Esophagus squamous epithelium (tissue), 5 donors: ENCODE measurements at regions not wholly inside any gene's neighbourhood (a gene's known extent, or its start where the extent isn't known, plus 50 kb on each side); places are given as distances from the start of the nearest gene placed in this dataset.

Experiments
- DNase-seq: peaks from one replicate; lab custom pipeline; 2025; lab: John Stamatoyannopoulos, UW
- H3K27ac ChIP-seq, 4 donors: fragments of 200-600 bp; sonication (generic); one replicate each; pipeline ENCODE4 v1.5.1; 2016 to 2019; ENCODE audit warnings: mild to moderate bottlenecking in 1 of 4
- H3K27me3 ChIP-seq, 4 donors: fragments of 200-600 bp; sonication (generic); 1 replicate in 3 of 4; 2 replicates in 1 of 4; pipeline versions ENCODE4 v1.5.1 to v1.6.0; 2017 to 2021; ENCODE audit warnings: antibody characterized with exemption in 1 of 4
- H3K36me3 ChIP-seq, 3 donors: fragments of 200-600 bp; sonication (generic); one replicate each; pipeline ENCODE4 v1.5.1; 2016 to 2019
- H3K4me1 ChIP-seq, 3 donors: fragments of 200-600 bp; sonication (generic); one replicate each; pipeline ENCODE4 v1.5.1; 2017 to 2019
- H3K4me3 ChIP-seq, 4 donors: fragments of 200-600 bp; sonication (generic); 1 replicate in 3 of 4; 2 replicates in 1 of 4; pipeline ENCODE4 v1.5.1; 2016 to 2019; ENCODE audit warnings: mild to moderate bottlenecking in 2 of 4, moderate library complexity in 1 of 4
- H3K9me3 ChIP-seq, 3 donors: fragments of 200-600 bp; sonication (generic); one replicate each; pipeline ENCODE4 v1.5.1; 2016 to 2019
- POLR2A ChIP-seq, 4 donors: fragments of 450-650 bp; IDR thresholded peaks; one replicate each; pipeline ENCODE4 v1.6.1; 2017; ENCODE audit warnings: antibody characterized with exemption in 4 of 4, mild to moderate bottlenecking in 4 of 4, moderate library complexity in 3 of 4
- WGBS, 2 donors: methylation state at CpG; one replicate each; pipeline ENCODE4 v1.1.5; 2018; 5-methylcytosine and 5-hydroxymethylcytosine counted together
- intact Hi-C: fragments of 100-400 bp; cut with DNase I; formaldehyde crosslinking; loops from one replicate; pipeline ENCODE4 v1.15.0; 2022
- TF ChIP-seq, protein P1 (sequence below), 6 experiments: fragments of 450-650 bp in 4 of 6; fragments of 200-600 bp in 2 of 6; sonication (generic) in 2 of 6; IDR thresholded peaks; one replicate each; pipeline ENCODE4 v1.5.1; 2016 to 2019; ENCODE audit warnings: antibody characterized with exemption in 6 of 6, mild to moderate bottlenecking in 4 of 6, moderate library complexity in 4 of 6
- donor health status: DM: yes; HTN: yes; CAD: no.

DNA sequence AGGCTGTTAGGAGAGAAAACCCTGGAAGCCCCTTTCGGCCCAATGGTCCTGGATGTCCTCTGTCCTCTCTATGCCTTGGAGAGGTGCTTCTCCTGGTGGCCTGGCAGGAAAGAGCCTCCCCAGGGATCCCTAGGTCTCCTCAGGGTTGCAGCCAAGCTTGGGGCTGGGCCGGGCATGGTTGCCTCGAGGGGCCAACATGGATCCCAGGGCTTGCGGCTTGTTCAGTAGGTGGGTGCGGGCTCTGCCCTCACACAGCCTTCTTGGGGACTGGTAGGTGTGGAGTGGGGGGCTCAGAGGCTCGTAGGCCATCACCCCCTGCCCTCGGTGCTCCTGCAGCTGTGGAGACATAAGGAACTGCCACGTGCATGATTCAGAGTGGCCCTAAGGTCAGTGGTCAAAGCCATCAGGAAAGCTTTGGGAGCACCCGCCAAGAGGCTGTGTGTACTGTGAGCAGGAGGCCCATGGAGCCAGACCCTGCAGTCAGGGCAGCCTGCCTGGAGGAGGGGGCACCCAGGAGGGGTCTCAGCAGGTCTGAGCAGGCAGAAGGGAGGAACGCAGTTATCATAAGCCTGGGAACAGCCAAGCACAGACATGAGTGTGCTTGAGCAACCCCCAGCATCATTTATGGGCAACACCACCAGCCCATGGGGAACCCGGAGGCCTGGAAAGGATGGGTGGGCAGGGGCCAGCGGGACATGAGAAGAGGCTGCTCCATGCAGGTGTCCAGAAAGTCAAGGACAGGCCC lies 231.0 kb downstream of the GLI2 start:
- no peaks in the 10 kb centered on the region for H3K9me3 ChIP-seq
- TF ChIP-seq, protein P1, sequence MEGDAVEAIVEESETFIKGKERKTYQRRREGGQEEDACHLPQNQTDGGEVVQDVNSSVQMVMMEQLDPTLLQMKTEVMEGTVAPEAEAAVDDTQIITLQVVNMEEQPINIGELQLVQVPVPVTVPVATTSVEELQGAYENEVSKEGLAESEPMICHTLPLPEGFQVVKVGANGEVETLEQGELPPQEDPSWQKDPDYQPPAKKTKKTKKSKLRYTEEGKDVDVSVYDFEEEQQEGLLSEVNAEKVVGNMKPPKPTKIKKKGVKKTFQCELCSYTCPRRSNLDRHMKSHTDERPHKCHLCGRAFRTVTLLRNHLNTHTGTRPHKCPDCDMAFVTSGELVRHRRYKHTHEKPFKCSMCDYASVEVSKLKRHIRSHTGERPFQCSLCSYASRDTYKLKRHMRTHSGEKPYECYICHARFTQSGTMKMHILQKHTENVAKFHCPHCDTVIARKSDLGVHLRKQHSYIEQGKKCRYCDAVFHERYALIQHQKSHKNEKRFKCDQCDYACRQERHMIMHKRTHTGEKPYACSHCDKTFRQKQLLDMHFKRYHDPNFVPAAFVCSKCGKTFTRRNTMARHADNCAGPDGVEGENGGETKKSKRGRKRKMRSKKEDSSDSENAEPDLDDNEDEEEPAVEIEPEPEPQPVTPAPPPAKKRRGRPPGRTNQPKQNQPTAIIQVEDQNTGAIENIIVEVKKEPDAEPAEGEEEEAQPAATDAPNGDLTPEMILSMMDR (IDR thresholded peaks at IDR 0.05): no peak
- TF ChIP-seq POLR2A (IDR thresholded peaks at IDR 0.05): no peak
- H3K36me3 ChIP-seq: no peaks in the 10 kb centered on the region
- intact Hi-C loops: no loop called here
- H3K27ac ChIP-seq: no peak overlapping the region
- DNase-seq: no peak
- H3K27me3 ChIP-seq: peaks cover 0 to 13% (median 0%) of the 10 kb centered on the region in 4 donors
- no peaks in the 10 kb centered on the region for H3K4me1 ChIP-seq
- H3K4me3 ChIP-seq: no peak overlapping the region
- WGBS, 2 donors: 93 to 100% methylated on average over 2 to 3 of the region's 12 CpGs

DNA sequence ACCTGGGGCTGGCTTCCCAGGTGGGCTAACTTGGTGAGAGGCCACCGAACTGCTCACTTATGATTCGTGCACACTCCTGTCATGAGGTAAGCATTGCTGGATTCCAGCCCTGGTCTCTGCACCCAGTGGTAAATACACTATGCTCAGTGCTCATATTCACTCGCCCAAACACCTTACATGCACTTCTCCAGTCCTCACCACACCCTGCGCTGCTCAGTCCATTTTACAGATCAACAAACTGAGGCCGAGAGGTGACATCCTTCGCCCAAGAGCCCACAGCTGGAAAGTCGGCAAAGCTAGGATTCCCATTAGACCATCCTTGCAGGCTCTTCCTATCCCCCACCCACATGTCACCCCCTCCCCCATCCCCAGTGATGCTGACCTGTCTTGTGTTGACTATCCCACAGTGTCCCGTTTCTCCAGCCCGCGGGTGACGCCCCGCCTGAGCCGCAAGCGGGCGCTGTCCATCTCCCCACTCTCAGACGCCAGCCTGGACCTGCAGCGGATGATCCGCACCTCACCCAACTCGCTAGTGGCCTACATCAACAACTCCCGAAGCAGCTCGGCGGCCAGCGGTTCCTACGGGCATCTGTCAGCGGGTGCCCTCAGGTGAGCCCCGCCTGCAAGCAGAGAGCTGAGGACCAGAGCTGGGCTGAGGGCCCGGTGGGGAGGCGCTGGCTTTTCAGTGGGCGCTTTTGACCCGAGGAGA lies 232.8 kb downstream of the GLI2 start:
- no peak overlapping the region for H3K27ac ChIP-seq
- no peaks in the 10 kb centered on the region for H3K36me3 ChIP-seq
- peaks cover 0 to 13% (median 0%) of the 10 kb centered on the region in 4 donors for H3K27me3 ChIP-seq
- no peaks in the 10 kb centered on the region for H3K4me1 ChIP-seq
- no peak overlapping the region for H3K4me3 ChIP-seq
- DNase-seq: no peak
- TF ChIP-seq POLR2A (IDR thresholded peaks at IDR 0.05): no peak
- TF ChIP-seq, protein P1 (IDR thresholded peaks at IDR 0.05): no peak
- 93 to 95% methylated on average over 10 to 26 of the region's 30 CpGs for WGBS, 2 donors
- intact Hi-C loops: no loop called here
- H3K9me3 ChIP-seq: no peaks in the 10 kb centered on the region

DNA sequence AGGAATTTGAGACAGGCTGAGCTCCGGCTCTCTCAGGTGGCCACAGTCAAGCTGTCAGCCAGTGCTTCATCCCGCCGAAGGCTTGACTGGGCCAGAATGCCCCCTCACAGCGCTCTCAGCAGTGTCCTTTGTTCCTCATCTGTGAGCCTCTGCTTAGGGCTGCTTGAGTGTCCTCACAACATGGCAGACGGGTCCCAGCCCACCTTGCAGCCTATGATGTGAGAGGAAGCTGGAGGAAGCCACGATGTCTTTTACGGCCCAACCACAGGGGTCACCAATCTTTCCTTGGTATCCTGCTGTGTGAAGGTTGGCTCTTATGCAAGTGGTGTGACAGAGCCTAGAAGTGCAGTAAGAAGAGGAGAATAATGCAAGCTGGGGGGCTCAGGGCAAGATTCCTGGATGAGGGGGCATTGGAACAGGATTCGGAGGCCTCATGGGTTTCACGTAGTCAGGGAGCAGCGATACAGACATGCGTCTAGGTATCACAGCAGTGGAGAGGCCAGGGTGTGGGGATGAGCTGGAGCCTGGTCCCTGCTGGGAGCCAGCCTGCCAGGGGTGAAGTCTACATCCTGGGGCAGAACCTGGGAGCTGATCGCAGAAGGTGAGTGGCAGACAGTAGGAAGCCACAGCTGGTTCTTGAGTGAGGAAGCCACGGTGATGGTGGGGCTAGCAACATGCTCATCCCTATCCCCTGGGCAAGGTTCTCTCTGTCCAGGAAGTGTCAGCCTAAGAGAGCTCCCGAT lies 234.1 kb downstream of the GLI2 start:
- H3K36me3 ChIP-seq: no peaks in the 10 kb centered on the region
- TF ChIP-seq, protein P1 (IDR thresholded peaks at IDR 0.05): no peak
- H3K4me1 ChIP-seq: no peaks in the 10 kb centered on the region
- WGBS, 2 donors: 79 to 83% methylated on average over 9 to 12 of the region's 14 CpGs
- H3K27ac ChIP-seq: no peak overlapping the region
- DNase-seq: no peak
- peaks cover 0 to 9% (median 0%) of the 10 kb centered on the region in 4 donors for H3K27me3 ChIP-seq
- H3K9me3 ChIP-seq: no peaks in the 10 kb centered on the region
- intact Hi-C loops: no loop called here
- no peak overlapping the region for H3K4me3 ChIP-seq

DNA sequence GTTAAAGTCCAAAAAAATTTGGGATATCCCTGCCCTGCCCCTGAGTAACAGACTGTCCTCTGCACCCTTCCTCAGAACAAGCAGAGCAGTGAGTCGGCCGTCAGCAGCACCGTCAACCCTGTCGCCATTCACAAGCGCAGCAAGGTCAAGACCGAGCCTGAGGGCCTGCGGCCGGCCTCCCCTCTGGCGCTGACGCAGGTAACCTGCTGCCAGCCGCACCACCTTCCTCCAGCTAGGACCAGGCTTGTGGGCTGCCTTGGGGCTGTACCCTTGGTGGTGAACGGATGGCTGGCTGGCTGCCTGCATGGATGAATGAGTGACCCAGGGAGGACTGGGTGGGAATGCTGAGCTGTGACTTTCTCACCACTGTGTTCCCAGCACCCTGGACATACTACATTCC lies 236.2 kb downstream of the GLI2 start:
- no peak overlapping the region for H3K27ac ChIP-seq
- 89 to 90% methylated on average over 8 to 9 of the region's 12 CpGs for WGBS, 2 donors
- TF ChIP-seq POLR2A (IDR thresholded peaks at IDR 0.05): no peak
- TF ChIP-seq, protein P1 (IDR thresholded peaks at IDR 0.05): no peak
- peaks cover 0 to under 1% (median 0%) of the 10 kb centered on the region in 4 donors for H3K27me3 ChIP-seq
- H3K36me3 ChIP-seq: no peaks in the 10 kb centered on the region
- no peaks in the 10 kb centered on the region for H3K4me1 ChIP-seq
- H3K9me3 ChIP-seq: no peaks in the 10 kb centered on the region
- no peak overlapping the region for H3K4me3 ChIP-seq
- no peak for DNase-seq
- intact Hi-C loops: no loop called here

DNA sequence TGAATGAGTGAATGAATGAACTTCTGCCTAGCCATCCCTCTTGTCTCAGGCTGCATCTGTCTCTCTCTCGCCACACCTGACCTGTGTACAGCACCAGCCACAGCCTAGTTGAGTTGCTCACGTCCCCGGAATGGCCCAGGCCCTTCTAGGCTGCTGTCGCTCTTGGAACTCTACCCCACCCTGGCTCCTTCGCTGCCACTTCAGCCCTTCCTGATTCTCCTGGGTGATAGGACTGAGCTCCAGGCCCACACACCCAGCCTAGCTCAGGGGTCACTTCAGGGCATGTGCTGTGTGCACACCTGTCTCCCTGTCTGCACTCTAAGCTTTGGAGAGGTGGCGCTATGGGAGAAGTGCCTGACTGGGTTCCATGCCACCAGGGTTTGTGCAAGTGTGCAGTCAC lies 236.6 kb downstream of the GLI2 start:
- TF ChIP-seq POLR2A (IDR thresholded peaks at IDR 0.05): no peak
- 90 to 94% methylated on average over 3 of the region's 6 CpGs for WGBS, 2 donors
- H3K36me3 ChIP-seq: no peaks in the 10 kb centered on the region
- intact Hi-C loops: no loop called here
- no peak overlapping the region for H3K4me3 ChIP-seq
- H3K9me3 ChIP-seq: no peaks in the 10 kb centered on the region
- no peaks in the 10 kb centered on the region for H3K4me1 ChIP-seq
- DNase-seq: no peak
- no peaks in the 10 kb centered on the region for H3K27me3 ChIP-seq
- H3K27ac ChIP-seq: no peak overlapping the region
